ENCODE measurements at regions not wholly inside any gene's neighbourhood (a gene's known extent, or its start where the extent isn't known, plus 50 kb on each side); places are given as distances from the start of the nearest gene placed in this dataset.

DNA sequence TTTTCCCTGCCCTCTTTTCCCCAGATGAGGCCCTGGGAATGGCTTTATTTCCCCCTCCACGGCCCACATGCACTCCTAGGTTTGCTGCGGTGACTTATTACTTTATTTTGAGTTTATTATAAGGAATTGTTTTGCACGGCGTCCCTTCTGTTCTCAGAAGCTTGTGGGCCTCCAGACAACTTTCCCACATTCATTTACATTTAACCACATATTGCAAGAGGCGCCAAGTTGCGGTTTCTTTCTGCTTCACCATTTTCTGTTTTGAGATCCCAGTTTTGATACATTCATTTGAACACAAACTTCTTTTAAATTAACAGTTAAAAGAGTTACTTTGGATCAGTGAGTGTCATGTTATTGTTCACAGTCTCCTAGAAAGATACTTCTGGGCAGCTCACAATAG is 532.5 kb upstream of the MGMT start:
- DNase-seq (ENCODE audit: low spot score), result no peak

- no peak for DNase-seq (ENCODE audit: low spot score)
Observed at GRCh38 chr10:128936392-128936791, 530.6 kb upstream of the MGMT start.

- DNase-seq (ENCODE audit: low spot score), result no peak
Observed at GRCh38 chr10:128938558-128938957, 528.5 kb upstream of the MGMT start.

DNA sequence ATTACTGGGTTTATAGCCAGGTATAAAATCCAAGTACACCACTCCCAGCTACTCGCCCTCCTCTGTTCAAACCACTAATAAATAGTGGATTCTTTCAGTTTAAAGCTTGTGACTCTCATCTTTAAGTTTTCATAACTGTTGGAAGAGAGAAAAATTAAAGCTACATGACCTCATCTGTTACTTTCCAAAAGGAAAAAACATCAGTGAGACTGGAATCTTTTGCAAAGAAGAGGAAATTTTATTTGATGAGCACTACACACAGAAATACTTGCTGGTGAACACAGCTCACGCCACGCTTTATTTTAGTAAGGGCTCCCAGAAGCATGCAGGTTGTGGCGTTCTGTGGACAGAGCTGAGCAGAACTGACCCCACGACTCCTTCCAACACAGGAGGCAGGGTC is 527.0 kb upstream of the MGMT start:
- DNase-seq (ENCODE audit: low spot score), result no peak

DNA sequence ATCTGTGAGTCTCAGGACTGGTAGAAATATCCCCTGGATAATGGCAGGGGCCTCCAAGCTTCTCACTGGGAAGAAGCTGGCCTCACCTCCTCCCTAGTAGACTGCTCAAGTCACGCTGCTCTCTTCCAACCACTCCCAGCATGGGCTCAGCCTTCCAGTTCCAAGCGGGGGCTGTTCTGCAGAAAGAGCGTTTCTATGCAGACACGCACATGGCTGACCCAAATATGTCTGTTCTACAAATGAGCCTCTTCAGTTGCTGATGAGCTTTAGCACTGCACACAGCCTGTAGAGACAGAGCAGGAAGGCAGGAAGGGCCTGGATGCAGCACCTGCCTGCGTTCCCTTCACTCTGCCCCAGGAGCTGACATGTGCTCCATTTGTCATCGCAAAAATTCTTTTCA is 523.9 kb upstream of the MGMT start:
- DNase-seq (ENCODE audit: low spot score), result no peak

DNA sequence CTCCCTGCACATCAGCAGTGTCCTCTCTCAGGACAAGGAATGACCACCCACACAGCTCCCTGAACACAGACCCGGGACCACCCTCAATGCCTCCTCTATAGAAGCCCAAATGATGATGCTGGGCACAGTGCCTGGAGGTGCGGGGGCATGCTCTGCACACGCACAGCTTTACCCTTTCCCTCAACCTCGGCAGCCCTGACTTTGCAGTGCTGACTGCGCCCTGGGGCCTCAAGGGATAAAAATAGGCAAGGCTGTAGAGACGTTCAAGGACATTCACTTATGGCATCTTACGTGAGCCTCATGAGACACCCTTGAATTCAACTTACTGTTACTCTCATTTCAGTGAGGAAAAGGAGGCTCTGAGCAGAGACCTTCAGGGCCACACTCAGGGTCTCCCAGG is 521.6 kb upstream of the MGMT start:
- DNase-seq (ENCODE audit: low spot score), result no peak

- no peak for DNase-seq (ENCODE audit: low spot score)
Observed at GRCh38 chr10:128950159-128950915, 516.7 kb upstream of the MGMT start.

GRCh38 chr10:128950916-128951275 is 516.1 kb upstream of the MGMT start:
- DNase-seq (ENCODE audit: low spot score), result no peak

- DNase-seq (ENCODE audit: low spot score), result no peak
Observed at GRCh38 chr10:128952856-128953255, 514.2 kb upstream of the MGMT start.

- no peak for DNase-seq (ENCODE audit: low spot score)
Observed at GRCh38 chr10:128956149-128956548, 510.9 kb upstream of the MGMT start.

DNA sequence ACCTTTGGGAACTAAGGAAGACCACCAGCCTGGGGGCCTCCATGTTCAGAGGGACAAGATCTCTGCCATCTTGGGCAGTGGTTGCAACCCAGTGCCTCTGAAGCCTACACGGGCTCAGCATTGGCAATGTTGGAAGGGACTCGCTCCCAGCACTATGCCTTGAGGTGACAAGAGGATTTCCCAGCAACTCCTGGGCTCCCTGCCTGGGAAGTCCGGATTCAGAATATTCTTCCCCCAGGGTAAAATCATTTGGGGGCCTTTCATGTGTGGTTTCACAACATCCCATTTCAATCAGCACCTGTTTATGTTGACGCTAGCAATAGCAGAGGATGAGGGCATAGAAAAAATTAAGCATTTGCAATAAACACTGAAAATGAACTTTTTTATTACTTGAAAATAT is 509.8 kb upstream of the MGMT start:
- no peak for DNase-seq (ENCODE audit: low spot score)

DNA sequence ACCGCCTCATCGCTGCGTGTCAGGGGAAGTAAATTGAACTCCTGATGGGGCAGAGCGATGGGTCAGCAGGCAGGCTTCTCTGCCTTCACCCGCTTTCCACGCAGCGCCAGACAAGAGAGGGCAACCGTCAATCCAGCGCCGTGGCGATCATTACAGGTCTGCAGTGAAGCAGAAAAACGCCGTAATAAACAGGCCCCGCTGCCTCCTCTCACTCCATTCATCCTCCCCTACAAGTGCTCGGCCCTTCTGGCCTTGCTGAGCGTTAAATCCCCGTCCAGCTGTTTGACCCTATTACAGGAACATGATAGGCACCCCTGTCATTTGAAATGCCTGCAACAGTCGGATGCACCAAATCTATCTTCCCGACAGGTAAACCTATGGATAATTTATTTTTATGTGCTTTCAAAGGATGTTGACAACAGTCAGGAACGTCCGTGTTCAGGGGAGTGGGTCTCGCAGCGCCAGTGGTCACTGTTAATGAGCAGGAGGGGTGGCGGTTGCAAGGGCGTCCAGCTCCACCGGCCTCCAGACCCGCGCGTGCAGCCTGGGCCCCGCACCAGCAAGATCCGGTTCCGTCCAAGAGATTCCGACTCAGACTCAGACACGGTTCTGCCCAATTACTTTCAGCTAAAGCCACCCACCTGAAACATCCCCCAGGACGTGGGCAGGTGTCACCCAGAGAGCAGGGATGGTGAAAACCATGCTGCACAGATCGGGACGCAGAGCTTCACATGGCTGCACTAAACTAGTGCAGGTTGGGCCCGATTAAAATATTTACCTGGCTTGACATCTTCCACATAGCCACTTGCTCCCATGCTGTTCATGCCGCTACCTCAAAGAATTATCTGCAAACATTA is 508.0 kb upstream of the MGMT start:
- no peak for DNase-seq (ENCODE audit: low spot score)

DNA sequence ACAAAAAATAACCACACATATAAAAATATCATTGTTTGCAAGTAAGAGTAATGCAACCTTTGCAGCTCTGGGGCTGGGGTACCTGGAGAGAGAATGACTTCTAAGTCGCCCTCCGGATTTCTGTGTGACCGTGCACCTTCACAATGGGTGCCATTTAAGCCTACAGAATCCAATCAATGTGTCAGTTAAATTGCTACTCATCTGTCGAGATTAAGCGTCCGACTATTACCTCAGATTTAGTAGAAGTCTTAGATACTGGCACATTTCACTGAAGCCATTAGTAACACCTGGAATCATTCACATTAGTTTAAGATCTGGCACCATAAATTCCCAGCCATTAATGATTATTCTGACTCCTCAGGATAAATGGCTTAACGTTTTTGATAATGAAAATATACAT is 507.3 kb upstream of the MGMT start:
- DNase-seq (ENCODE audit: low spot score), result no peak

GRCh38 chr10:128960517-128960916 is 506.5 kb upstream of the MGMT start:
- no peak for DNase-seq (ENCODE audit: low spot score)

- DNase-seq (ENCODE audit: low spot score), result no peak
Observed at GRCh38 chr10:128962182-128962581, 504.9 kb upstream of the MGMT start.

GRCh38 chr10:128963211-128964099 is 503.6 kb upstream of the MGMT start:
- no peak for DNase-seq (ENCODE audit: low spot score)

DNA sequence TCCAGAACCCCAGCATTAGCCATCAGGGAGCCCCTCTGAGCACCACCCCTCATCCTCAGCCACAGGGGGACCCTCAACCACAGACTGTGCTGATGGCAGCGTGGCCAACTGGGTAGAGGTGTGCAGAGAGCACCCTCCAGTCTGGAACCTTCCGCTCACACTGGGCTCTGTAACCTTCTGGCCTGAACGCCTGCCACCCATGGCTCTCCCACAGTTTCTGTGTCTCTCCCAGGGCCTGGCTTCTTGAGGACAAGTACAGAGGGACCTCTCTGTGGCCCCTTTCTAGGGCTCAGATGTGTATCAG is 503.0 kb upstream of the MGMT start:
- DNase-seq (ENCODE audit: low spot score), result no peak

- no peak for DNase-seq (ENCODE audit: low spot score)
Observed at GRCh38 chr10:128967980-128968756, 498.9 kb upstream of the MGMT start.

GRCh38 chr10:128969551-128969950 is 497.5 kb upstream of the MGMT start:
- DNase-seq (ENCODE audit: low spot score), result no peak

- DNase-seq (ENCODE audit: low spot score), result no peak
Observed at GRCh38 chr10:128971374-128972035, 495.5 kb upstream of the MGMT start.

DNA sequence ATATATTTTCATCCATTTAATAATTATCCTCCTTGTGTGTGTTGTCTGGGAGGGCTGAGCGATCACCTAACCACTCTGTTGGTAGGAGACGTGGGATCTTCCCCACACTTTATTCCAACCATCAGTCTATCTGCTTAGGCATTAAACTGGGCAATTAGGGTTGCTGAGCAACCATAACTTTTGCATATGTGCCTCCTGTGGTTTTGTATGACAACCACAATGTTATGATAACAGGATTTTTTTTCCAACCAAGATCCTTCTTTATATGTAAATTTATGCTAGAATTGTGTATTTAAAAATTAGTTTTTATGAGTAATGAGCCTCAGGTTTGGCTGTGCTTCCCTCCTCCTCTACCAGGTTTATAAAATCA is 495.0 kb upstream of the MGMT start:
- DNase-seq (ENCODE audit: low spot score), result no peak

- DNase-seq (ENCODE audit: low spot score), result no peak
Observed at GRCh38 chr10:128973221-128973620, 493.8 kb upstream of the MGMT start.
